HT-29 (cell line): ENCODE measurements at regions not wholly inside any gene's neighbourhood (a gene's known extent, or its start where the extent isn't known, plus 50 kb on each side); places are given as distances from the start of the nearest gene placed in this dataset.

Experiments
- DNase-seq: peaks from one replicate; pipeline ENCODE4 v3.0.0-alpha.2; 2015; ENCODE audit warnings: low spot score

GRCh38 chr1:172951730-172952365, 98.9 kb downstream of the TNFSF18 start:
- DNase-seq = no peak

- no peak for DNase-seq
Measured at GRCh38 chr1:172952516-172952915, 98.2 kb downstream of the TNFSF18 start.

- DNase-seq = no peak
Measured at GRCh38 chr1:172954476-172955150, 96.1 kb downstream of the TNFSF18 start.

- no peak for DNase-seq
Measured at GRCh38 chr1:172955161-172955815, 95.5 kb downstream of the TNFSF18 start.

- no peak for DNase-seq
Measured at GRCh38 chr1:172956871-172957270, 93.9 kb downstream of the TNFSF18 start.

- DNase-seq = no peak
Measured at GRCh38 chr1:172957491-172957890, 93.2 kb downstream of the TNFSF18 start.

- peak; percentile 29 for DNase-seq
Measured at GRCh38 chr1:172959571-172959970, 91.2 kb downstream of the TNFSF18 start.

- DNase-seq = peak; percentile 16
Measured at GRCh38 chr1:172960019-172960418, 90.7 kb downstream of the TNFSF18 start.

- DNase-seq = no peak
Measured at GRCh38 chr1:172960454-172961208, 90.1 kb downstream of the TNFSF18 start.

GRCh38 chr1:172964864-172965263, 85.9 kb downstream of the TNFSF18 start:
- DNase-seq = no peak

GRCh38 chr1:172966844-172967540, 83.7 kb downstream of the TNFSF18 start:
- no peak for DNase-seq

GRCh38 chr1:172967936-172968335, 82.8 kb downstream of the TNFSF18 start:
- DNase-seq = no peak

- no peak for DNase-seq
Measured at GRCh38 chr1:172969611-172970010, 81.1 kb downstream of the TNFSF18 start.

- DNase-seq = no peak
Measured at GRCh38 chr1:172970186-172970585, 80.6 kb downstream of the TNFSF18 start.

- no peak for DNase-seq
Measured at GRCh38 chr1:172971241-172971640, 79.5 kb downstream of the TNFSF18 start.

- no peak for DNase-seq
Measured at GRCh38 chr1:172972258-172972657, 78.5 kb downstream of the TNFSF18 start.

- DNase-seq = no peak
Measured at GRCh38 chr1:172973424-172973823, 77.3 kb downstream of the TNFSF18 start.

- peak; percentile 81 for DNase-seq
Measured at GRCh38 chr1:172976222-172977041, 74.3 kb downstream of the TNFSF18 start.

- DNase-seq = peak; percentile 19
Measured at GRCh38 chr1:172977296-172978017, 73.3 kb downstream of the TNFSF18 start.

GRCh38 chr1:172978595-172978994, 72.1 kb downstream of the TNFSF18 start:
- no peak for DNase-seq
